Endothelial cell of umbilical vein (primary cell): ENCODE measurements at regions not wholly inside any gene's neighbourhood (a gene's known extent, or its start where the extent isn't known, plus 50 kb on each side); places are given as distances from the start of the nearest gene placed in this dataset.

ENCODE experiments used
- BruUV-seq: library from RNA; stranded (reverse); fragments of 400-500 nt; replicated peaks from 2 replicates; lab custom pipeline; 2021; lab: Mats Ljungman, UMichigan
- CTCF ChIA-PET: fragments of 300-600, 350-600 bp; sonication (Branson Sonifier 250); formaldehyde crosslinking; loops from one replicate; lab custom pipeline; 2021; ENCODE audit warnings: antibody characterized with exemption, inconsistent platforms; lab: Charles Lee
- POLR2A ChIA-PET: fragments of 300-600, 350-600 bp; sonication (Branson Sonifier 250); formaldehyde crosslinking; loops from one replicate; lab custom pipeline; 2021; ENCODE audit warnings: antibody characterized with exemption, inconsistent platforms; lab: Charles Lee
- DNase-seq: peaks from one replicate; pipeline ENCODE4 v3.0.0-alpha.2; 2011; ENCODE audit warnings: low read depth, low spot score
- FAIRE-seq: peaks from 2 replicates; lab custom pipeline; 2011; peaks lifted over from hg19 to GRCh38; lab: Jason Lieb, UNC
- H2AFZ ChIP-seq: 2 replicates; pipeline ENCODE4 v1.6.0; 2012; ENCODE audit warnings: low read depth, low read length, control low read depth, inconsistent platforms
- H3K27ac ChIP-seq: 2 replicates; pipeline ENCODE4 v1.5.1; 2011; ENCODE audit warnings: low read depth, mild to moderate bottlenecking, control low read depth, low read length, moderate library complexity; ENCODE audit not compliant: insufficient read depth
- H3K27me3 ChIP-seq, 2 experiments: 2 replicates each; pipeline versions ENCODE4 v1.6.0 to v1.6.1; 2011; ENCODE audit warnings: low read length in 2 of 2, mixed read lengths in 1 of 2; ENCODE audit not compliant: control insufficient read depth in 2 of 2, insufficient read depth in 2 of 2
- H3K36me3 ChIP-seq, 2 experiments: 2 replicates in 1 of 2; 3 replicates in 1 of 2; pipeline ENCODE4 v1.5.1; 2011; ENCODE audit warnings: low read length in 2 of 2, mild to moderate bottlenecking in 1 of 2, moderate library complexity in 1 of 2; ENCODE audit not compliant: control insufficient read depth in 2 of 2, insufficient read depth in 2 of 2; ENCODE audit errors: extremely low read depth in 1 of 2
- H3K4me1 ChIP-seq: 3 replicates; pipeline ENCODE4 v1.5.1; 2011; ENCODE audit warnings: mild to moderate bottlenecking, low read length; ENCODE audit not compliant: control insufficient read depth, insufficient read depth; ENCODE audit errors: extremely low read depth
- H3K4me2 ChIP-seq: 2 replicates; pipeline ENCODE4 v1.6.1; 2011; ENCODE audit warnings: low read length, control low read depth, mixed read lengths; ENCODE audit not compliant: insufficient read depth
- H3K4me3 ChIP-seq, 3 experiments: fragments of 200-600 bp in 1 of 3; sonication (generic), shearing (Covaris generic) in 1 of 3; replicated peaks in 1 of 3; 2 replicates each; pipeline ENCODE4 v1.5.1; 2011 to 2016; ENCODE audit warnings: control low read depth in 3 of 3, low read length in 3 of 3, mild to moderate bottlenecking in 2 of 3, inconsistent platforms in 1 of 3, low read depth in 1 of 3, moderate library complexity in 1 of 3; ENCODE audit not compliant: insufficient read depth in 1 of 3
- H3K79me2 ChIP-seq: 2 replicates; pipeline ENCODE4 v1.6.0; 2012; ENCODE audit warnings: low read length, inconsistent platforms; ENCODE audit not compliant: control insufficient read depth, insufficient read depth
- H3K9ac ChIP-seq: replicated peaks from 2 replicates; pipeline ENCODE3; 2011; ENCODE audit warnings: low read length, control low read depth; ENCODE audit not compliant: insufficient read depth; ENCODE audit errors: extremely low read depth
- H3K9me1 ChIP-seq: replicated peaks from 3 replicates; pipeline ENCODE4 v1.6.0; 2011; ENCODE audit warnings: mild to moderate bottlenecking, low read length; ENCODE audit not compliant: control insufficient read depth, insufficient read depth; ENCODE audit errors: extremely low read depth
- H3K9me3 ChIP-seq: replicated peaks from 2 replicates; pipeline ENCODE4 v1.5.1; 2012; ENCODE audit warnings: low read length, inconsistent platforms; ENCODE audit not compliant: control insufficient read depth, insufficient read depth
- H4K20me1 ChIP-seq: replicated peaks from 2 replicates; pipeline ENCODE3; 2011; ENCODE audit warnings: mild to moderate bottlenecking, low read length; ENCODE audit not compliant: control insufficient read depth, insufficient read depth; ENCODE audit errors: extremely low read depth
- CTCF ChIP-seq, 2 donors: IDR thresholded peaks; 1 replicate in 1 of 2; 2 replicates in 1 of 2; pipeline ENCODE4 v1.5.1; 2011; ENCODE audit warnings: low read length in 2 of 2, mild to moderate bottlenecking in 2 of 2, moderate library complexity in 2 of 2, control low read depth in 1 of 2, inconsistent platforms in 1 of 2, low read depth in 1 of 2; ENCODE audit not compliant: insufficient read depth in 1 of 2; ENCODE audit errors: extremely low read depth in 1 of 2
- EZH2 ChIP-seq: IDR thresholded peaks from 2 replicates; pipeline ENCODE4 v1.6.1; 2012; ENCODE audit warnings: borderline replicate concordance, low read depth, mild to moderate bottlenecking, moderate library complexity, low read length, inconsistent platforms; ENCODE audit not compliant: severe bottlenecking
- FOS ChIP-seq: IDR thresholded peaks from 2 replicates; pipeline ENCODE4 v1.6.1; 2011; ENCODE audit warnings: mild to moderate bottlenecking, low read length, moderate library complexity, borderline replicate concordance; ENCODE audit not compliant: insufficient read depth
- GATA2 ChIP-seq: IDR thresholded peaks from 2 replicates; pipeline ENCODE4 v1.7.0; 2011; ENCODE audit warnings: low read depth, mild to moderate bottlenecking, moderate library complexity, mixed read lengths, low read length; ENCODE audit not compliant: insufficient read length, insufficient read depth
- JUN ChIP-seq: IDR thresholded peaks from 2 replicates; pipeline ENCODE4 v1.6.1; 2011; ENCODE audit warnings: borderline replicate concordance, low read depth; ENCODE audit not compliant: insufficient read length, insufficient read depth
- POLR2AphosphoS5 ChIP-seq: IDR thresholded peaks from 2 replicates; pipeline ENCODE4 v1.6.1; 2012; ENCODE audit warnings: low read depth, mild to moderate bottlenecking, control low read depth, low read length, moderate library complexity; ENCODE audit not compliant: insufficient read depth
- dilution Hi-C: fragments of 300-500 bp; cut with MboI; formaldehyde crosslinking; loops from one replicate; pipeline ENCODE4 v1.15.0; 2019; ENCODE audit warnings: low sequenced_read_pairs; ENCODE audit not compliant: extremely low pct_ligation_motif_present
- intact Hi-C: fragments of 100-400 bp; cut with micrococcal nuclease; formaldehyde crosslinking; loops from one replicate; pipeline ENCODE4 v1.10.0; 2022

- Histone ChIP-seq H3K9me3 (no peaks in the 10 kb centered on the region), H4K20me1 (no peaks in the 10 kb centered on the region), H3K4me3 (no peak overlapping the region), H3K27ac (no peak overlapping the region), H3K4me2 (no peak overlapping the region), H3K9ac (no peak overlapping the region), H2AFZ (no peak overlapping the region), H3K4me1 (no peaks in the 10 kb centered on the region), H3K9me1 (no peaks in the 10 kb centered on the region), H3K79me2 (no peaks in the 10 kb centered on the region), H3K36me3 (no peaks in the 10 kb centered on the region), H3K27me3 (no peaks in the 10 kb centered on the region)
- no peak for TF ChIP-seq CTCF (IDR thresholded peaks at IDR 0.05; ENCODE audit: extremely low read depth in 1 of 2, insufficient read depth in 1 of 2, low read depth in 1 of 2, low read length in 2 of 2)
- TF ChIP-seq GATA2 = no peak
- TF ChIP-seq FOS = no peak
- ChIA-PET POLR2A (no interaction called here), CTCF (no interaction called here)
- FAIRE-seq (no peak), DNase-seq (no peak)
- no TSS peak for BruUV-seq
- intact Hi-C loops (no loop called here), dilution Hi-C loops (no loop called here)
Measured at GRCh38 chr9:23278561-23278960, 547.5 kb downstream of the ELAVL2 start.

- Histone ChIP-seq H3K27ac (no peak overlapping the region), H3K4me2 (no peak overlapping the region), H4K20me1 (no peaks in the 10 kb centered on the region), H3K9ac (no peak overlapping the region), H3K9me1 (no peaks in the 10 kb centered on the region), H3K4me1 (no peaks in the 10 kb centered on the region), H3K4me3 (no peak overlapping the region), H2AFZ (no peak overlapping the region), H3K36me3 (no peaks in the 10 kb centered on the region), H3K79me2 (no peaks in the 10 kb centered on the region), H3K9me3 (no peaks in the 10 kb centered on the region), H3K27me3 (no peaks in the 10 kb centered on the region)
- POLR2A ChIA-PET = no interaction called here
- DNase-seq (no peak), FAIRE-seq (no peak)
- dilution Hi-C loops (no loop called here), intact Hi-C loops (no loop called here)
- BruUV-seq = no TSS peak
- CTCF ChIA-PET = interaction anchor here (0.8 kb wide), 1 partner anchor 13 kb away, joined by 4 read pairs; no protein-coding TSS in a partner anchor
- TF ChIP-seq GATA2 (no peak), EZH2 (no peak), FOS (no peak), POLR2AphosphoS5 (no peak), JUN (no peak)
Measured at GRCh38 chr9:23287390-23287789, 538.6 kb downstream of the ELAVL2 start.
